HepG2 (cell line): ENCODE measurements at regions not wholly inside any gene's neighbourhood (a gene's known extent, or its start where the extent isn't known, plus 50 kb on each side); places are given as distances from the start of the nearest gene placed in this dataset.

Experiments used
- ATAC-seq: fragments of 200-7000 bp; cut with Tn5 transposase; 3 replicates; pipeline ENCODE4 v1.9.1; 2020; ENCODE audit warnings: mild to moderate bottlenecking, moderate library complexity
- BruUV-seq: library from RNA; stranded (reverse); fragments of 400-500 nt; replicated peaks from 2 replicates; lab custom pipeline; 2021; lab: Mats Ljungman, UMichigan
- CTCF ChIA-PET: fragments of 300-600 bp; formaldehyde crosslinking; extraction: SDS; loops from one replicate; lab custom pipeline; 2021; ENCODE audit warnings: low total read pairs, inconsistent platforms, low intra/inter-chr PET ratio; lab: Yijun Ruan, JAX
- POLR2A ChIA-PET: fragments of 350-600 bp; sonication (Branson Sonifier 250); formaldehyde crosslinking; loops from one replicate; lab custom pipeline; 2020; ENCODE audit warnings: antibody characterized with exemption, inconsistent platforms; lab: Yijun Ruan, JAX
- DNase-seq: peaks from one replicate; pipeline ENCODE4 v3.0.0-alpha.2; 2015; ENCODE audit warnings: low spot score
- FAIRE-seq: peaks from 3 replicates; lab custom pipeline; 2011; peaks lifted over from hg19 to GRCh38; lab: Jason Lieb, UNC
- H2AFZ ChIP-seq: one replicate; pipeline ENCODE4 v1.6.1; 2011; ENCODE audit warnings: low read length, inconsistent platforms
- H3K27ac ChIP-seq: fragments of 300-600 bp; 3 replicates; pipeline ENCODE4 v1.8.0; 2011; ENCODE audit warnings: mixed run types, mild to moderate bottlenecking, mixed read lengths, low read length, inconsistent platforms; ENCODE audit not compliant: insufficient read depth; ENCODE audit errors: extremely low read length
- H3K27me3 ChIP-seq, 2 experiments: fragments of 200-600 bp in 1 of 2; 2 replicates in 1 of 2; 3 replicates in 1 of 2; pipeline versions ENCODE4 v1.6.0 to v1.8.0; 2011; ENCODE audit warnings: low read length in 2 of 2, mild to moderate bottlenecking in 2 of 2, moderate library complexity in 2 of 2, inconsistent platforms in 1 of 2; ENCODE audit not compliant: insufficient read depth in 2 of 2, control insufficient read depth in 1 of 2
- H3K36me3 ChIP-seq, 2 experiments: fragments of 200-600 bp in 1 of 2; replicated peaks in 1 of 2; 2 replicates in 1 of 2; 3 replicates in 1 of 2; pipeline versions ENCODE4 v1.5.1 to v1.8.0; 2011; ENCODE audit warnings: low read length in 2 of 2, inconsistent platforms in 1 of 2; ENCODE audit not compliant: insufficient read depth in 2 of 2, control insufficient read depth in 1 of 2
- H3K4me1 ChIP-seq: 2 replicates; pipeline ENCODE4 v1.5.1; 2012; ENCODE audit warnings: low read length, inconsistent platforms; ENCODE audit not compliant: insufficient read depth
- H3K4me2 ChIP-seq: 2 replicates; pipeline ENCODE4 v1.6.0; 2011; ENCODE audit warnings: low read depth, low read length, inconsistent platforms
- H3K4me3 ChIP-seq, 3 experiments: fragments of 200-600 bp in 1 of 3; sonication (generic), shearing (Covaris generic) in 1 of 3; replicated peaks in 1 of 3; 2 replicates each; pipeline ENCODE4 v1.5.1; 2011 to 2016; ENCODE audit warnings: low read length in 3 of 3, inconsistent platforms in 2 of 3, low read depth in 2 of 3, mild to moderate bottlenecking in 2 of 3, control low read depth in 1 of 3, mixed read lengths in 1 of 3; ENCODE audit not compliant: insufficient read depth in 1 of 3
- H3K79me2 ChIP-seq: one replicate; pipeline ENCODE4 v1.6.1; 2011; ENCODE audit warnings: low read length, inconsistent platforms; ENCODE audit not compliant: insufficient read depth
- H3K9ac ChIP-seq: 2 replicates; pipeline ENCODE4 v1.6.0; 2011; ENCODE audit warnings: mild to moderate bottlenecking, low read depth, low read length, inconsistent platforms; ENCODE audit not compliant: insufficient read depth
- H3K9me3 ChIP-seq: 2 replicates; pipeline ENCODE4 v1.5.1; 2012; ENCODE audit warnings: mild to moderate bottlenecking, low read length
- H4K20me1 ChIP-seq: 2 replicates; pipeline ENCODE4 v1.6.0; 2011; ENCODE audit warnings: inconsistent platforms, mild to moderate bottlenecking, low read length, moderate library complexity; ENCODE audit not compliant: insufficient read depth
- ATF7 ChIP-seq, 2 experiments: fragments of 450-650 bp in 1 of 2; sonication (generic) in 1 of 2; formaldehyde crosslinking in 1 of 2; IDR thresholded peaks; 2 replicates each; pipeline versions ENCODE4 v1.4.0 to v1.6.1; 2016 to 2020; ENCODE audit warnings: antibody characterized with exemption in 1 of 2, mild to moderate bottlenecking in 1 of 2, missing genetic modification reagents in 1 of 2
- BCL6 ChIP-seq: IDR thresholded peaks from 2 replicates; pipeline ENCODE4 v1.6.1; 2016; ENCODE audit warnings: missing genetic modification reagents, missing compliant biosample characterization
- GZF1 ChIP-seq: sonication (generic); formaldehyde crosslinking; IDR thresholded peaks from 2 replicates; pipeline ENCODE4 v1.5.1; 2020; ENCODE audit warnings: mild to moderate bottlenecking, missing genetic modification reagents
- HNF4G ChIP-seq, 2 experiments: sonication (generic) in 1 of 2; formaldehyde crosslinking in 1 of 2; IDR thresholded peaks; 2 replicates each; pipeline versions ENCODE4 v1.4.0 to v1.6.1; 2011 to 2020; ENCODE audit warnings: borderline replicate concordance in 2 of 2, low read depth in 2 of 2, mild to moderate bottlenecking in 2 of 2, low read length in 1 of 2, missing genetic modification reagents in 1 of 2, moderate library complexity in 1 of 2
- MZF1 ChIP-seq: sonication (generic); formaldehyde crosslinking; IDR thresholded peaks from 2 replicates; pipeline ENCODE4 v1.8.1; 2023; ENCODE audit warnings: mild to moderate bottlenecking, missing genetic modification reagents, borderline replicate concordance
- SOX6 ChIP-seq, 2 experiments: fragments of 450-650 bp in 1 of 2; sonication (generic) in 1 of 2; formaldehyde crosslinking in 1 of 2; IDR thresholded peaks; 2 replicates each; pipeline versions ENCODE4 v1.4.0 to v1.6.1; 2017 to 2020; ENCODE audit warnings: antibody characterized with exemption in 1 of 2, mild to moderate bottlenecking in 1 of 2, missing genetic modification reagents in 1 of 2
- SPEN ChIP-seq: sonication (generic); formaldehyde crosslinking; IDR thresholded peaks from 2 replicates; pipeline ENCODE4 v1.5.1; 2020; ENCODE audit warnings: low read depth, mild to moderate bottlenecking, missing genetic modification reagents
- XBP1 ChIP-seq: sonication (generic); formaldehyde crosslinking; IDR thresholded peaks from 2 replicates; pipeline ENCODE4 v1.5.0; 2020; ENCODE audit warnings: missing genetic modification reagents
- ZNF251 ChIP-seq: sonication (generic); formaldehyde crosslinking; IDR thresholded peaks from 2 replicates; pipeline ENCODE4 v1.9.0; 2021; ENCODE audit warnings: mild to moderate bottlenecking, missing genetic modification reagents
- ZNF260 ChIP-seq: sonication (generic); formaldehyde crosslinking; IDR thresholded peaks from 2 replicates; pipeline ENCODE4 v1.4.0; 2020; ENCODE audit warnings: missing genetic modification reagents, low read depth, mild to moderate bottlenecking, borderline replicate concordance
- ZNF549 ChIP-seq: sonication (generic); formaldehyde crosslinking; IDR thresholded peaks from 2 replicates; pipeline ENCODE4 v1.5.0; 2020; ENCODE audit warnings: missing genetic modification reagents
- ZNF619 ChIP-seq: sonication (generic); formaldehyde crosslinking; IDR thresholded peaks from 2 replicates; pipeline ENCODE4 v1.4.0; 2020; ENCODE audit warnings: mild to moderate bottlenecking, missing genetic modification reagents
- WGBS: methylation state at CpG from one replicate; pipeline ENCODE4 v1.1.6; 2017; ENCODE audit warnings: low lambda C conversion rate; 5-methylcytosine and 5-hydroxymethylcytosine counted together
- in situ Hi-C: cut with HindIII; loops from 2 replicates; pipeline ENCODE4 v1.10.0; 2017; ENCODE audit warnings: low pct_unique_long_range_greater_than_20kb; ENCODE audit not compliant: extremely low pct_ligation_motif_present
- intact Hi-C: fragments of 100-400 bp; cut with micrococcal nuclease; formaldehyde crosslinking; loops from one replicate; pipeline ENCODE4 v1.10.0; 2022; ENCODE audit not compliant: unreplicated experiment
- TF ChIP-seq, protein P1 (sequence below): sonication (generic); formaldehyde crosslinking; IDR thresholded peaks from 2 replicates; pipeline ENCODE4 v1.9.0; 2022; ENCODE audit warnings: low read depth, missing genetic modification reagents

DNA sequence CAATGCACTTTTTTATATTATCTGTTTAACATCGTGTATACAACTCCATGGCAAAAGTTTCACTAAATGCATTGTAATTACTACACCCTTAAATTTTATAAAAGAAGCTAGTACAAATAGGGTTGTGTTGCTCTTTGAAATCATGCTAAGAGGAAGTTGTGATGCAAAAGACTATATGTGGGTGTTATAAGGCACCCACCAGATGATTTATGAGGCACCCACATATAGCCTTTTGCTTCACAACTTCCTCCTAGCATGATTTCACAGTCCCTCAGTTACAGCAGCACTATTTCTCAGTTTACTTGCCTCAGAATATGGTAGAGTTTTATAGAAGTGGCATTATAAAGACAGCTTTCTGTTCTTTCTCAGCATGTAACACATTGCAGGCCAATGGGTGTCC is 277.3 kb upstream of the DOK6 start:
- no peak for TF ChIP-seq MZF1 (CRISPR knock-in tag)
- no peak for TF ChIP-seq ZNF549
- TF ChIP-seq GZF1 (CRISPR knock-in tag): no peak
- TF ChIP-seq SOX6 (IDR thresholded peaks at IDR 0.05): no peak
- no peak for TF ChIP-seq SOX6 (CRISPR knock-in tag; IDR thresholded peaks at IDR 0.05)
- TF ChIP-seq XBP1: no peak
- TF ChIP-seq ZNF251: no peak
- TF ChIP-seq, protein P1, sequence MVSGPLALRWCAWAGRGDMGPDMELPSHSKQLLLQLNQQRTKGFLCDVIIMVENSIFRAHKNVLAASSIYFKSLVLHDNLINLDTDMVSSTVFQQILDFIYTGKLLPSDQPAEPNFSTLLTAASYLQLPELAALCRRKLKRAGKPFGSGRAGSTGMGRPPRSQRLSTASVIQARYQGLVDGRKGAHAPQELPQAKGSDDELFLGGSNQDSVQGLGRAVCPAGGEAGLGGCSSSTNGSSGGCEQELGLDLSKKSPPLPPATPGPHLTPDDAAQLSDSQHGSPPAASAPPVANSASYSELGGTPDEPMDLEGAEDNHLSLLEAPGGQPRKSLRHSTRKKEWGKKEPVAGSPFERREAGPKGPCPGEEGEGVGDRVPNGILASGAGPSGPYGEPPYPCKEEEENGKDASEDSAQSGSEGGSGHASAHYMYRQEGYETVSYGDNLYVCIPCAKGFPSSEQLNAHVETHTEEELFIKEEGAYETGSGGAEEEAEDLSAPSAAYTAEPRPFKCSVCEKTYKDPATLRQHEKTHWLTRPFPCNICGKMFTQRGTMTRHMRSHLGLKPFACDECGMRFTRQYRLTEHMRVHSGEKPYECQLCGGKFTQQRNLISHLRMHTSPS: no peak
- no peak for TF ChIP-seq BCL6
- TF ChIP-seq ATF7 (IDR thresholded peaks at IDR 0.05): no peak
- no peak for TF ChIP-seq ATF7 (CRISPR knock-in tag; IDR thresholded peaks at IDR 0.05)
- no peak for TF ChIP-seq SPEN (CRISPR knock-in tag)
- no peak for TF ChIP-seq ZNF260
- no peak for TF ChIP-seq ZNF619 (CRISPR knock-in tag)
- TF ChIP-seq HNF4G (IDR thresholded peaks at IDR 0.05; ENCODE audit: borderline replicate concordance, low read depth, low read length): no peak
- TF ChIP-seq HNF4G (CRISPR knock-in tag; IDR thresholded peaks at IDR 0.05; ENCODE audit: borderline replicate concordance, low read depth): no peak
- Histone ChIP-seq H3K79me2 (no peaks in the 10 kb centered on the region), H3K27ac (no peak overlapping the region), H3K9me3 (no peaks in the 10 kb centered on the region), H4K20me1 (no peaks in the 10 kb centered on the region), H3K27me3 (no peaks in the 10 kb centered on the region), H2AFZ (no peak overlapping the region), H3K4me2 (no peak overlapping the region), H3K4me1 (no peaks in the 10 kb centered on the region), H3K4me3 (no peak overlapping the region), H3K36me3 (no peaks in the 10 kb centered on the region), H3K9ac (no peak overlapping the region)
- POLR2A ChIA-PET: no interaction called here
- intact Hi-C loops: no loop called here
- FAIRE-seq (no peak), DNase-seq (no peak), ATAC-seq (no peak)
- WGBS: 0% methylated on average over 1 of the region's 1 CpG
- in situ Hi-C loops: no loop called here
- CTCF ChIA-PET: no interaction called here
- no TSS peak for BruUV-seq
